ENCODE measurements at regions not wholly inside any gene's neighbourhood (a gene's known extent, or its start where the extent isn't known, plus 50 kb on each side); places are given as distances from the start of the nearest gene placed in this dataset.

DNA sequence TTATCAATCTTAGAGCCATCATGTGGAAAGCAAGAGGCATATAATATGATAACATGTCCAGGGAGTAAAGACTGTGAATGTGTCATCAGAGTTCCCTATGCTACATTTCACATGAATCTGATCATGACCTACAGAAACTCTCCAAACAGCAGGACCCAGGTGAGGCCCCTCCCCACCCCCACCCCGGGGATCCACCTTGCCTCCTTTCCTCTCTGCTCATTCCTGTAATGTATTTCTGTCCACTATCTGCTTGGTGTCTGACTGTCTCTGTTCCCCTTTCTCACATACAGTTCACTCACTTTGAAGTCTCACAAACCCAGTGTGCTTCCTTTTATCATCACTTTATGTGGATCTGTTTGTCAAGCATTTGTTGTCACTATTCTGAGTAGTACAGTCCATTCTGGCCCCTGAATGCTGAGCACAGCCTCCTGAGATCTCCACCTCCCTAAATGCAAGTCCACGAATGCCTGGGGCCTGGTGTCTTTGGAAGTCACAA, 76.4 kb upstream of the SMARCA2 start:
- Histone ChIP-seq H3K9me2 (no peaks in the 10 kb centered on the region), H3K27ac (ENCODE audit: low read depth in 2 of 2, low read length in 1 of 2) (no peak overlapping the region), H3F3A (replicated peaks; ENCODE audit: insufficient read depth) (no peaks in the 10 kb centered on the region), H3K4me1 (ENCODE audit: control insufficient read depth in 1 of 2, insufficient read depth in 2 of 2, low read depth in 1 of 2, low read length in 1 of 2) (no peaks in the 10 kb centered on the region), H4K20me1 (ENCODE audit: insufficient read depth) (no peaks in the 10 kb centered on the region), H3K36me3 (replicated peaks in 1 of 2; ENCODE audit: control insufficient read depth in 1 of 2, insufficient read depth in 2 of 2, low read length in 1 of 2) (no peaks in the 10 kb centered on the region), H3K9me3 (no peaks in the 10 kb centered on the region), H3K27me3 (ENCODE audit: insufficient read depth) (no peaks in the 10 kb centered on the region), H3K4me2 (no peak overlapping the region), H3K9ac (no peak overlapping the region), H3K79me2 (ENCODE audit: insufficient read depth) (no peaks in the 10 kb centered on the region), H2AFZ (ENCODE audit: low read depth) (no peak overlapping the region), H3K4me3 (ENCODE audit: low read depth in 2 of 2, low read length in 1 of 2) (no peak overlapping the region)
- WGBS (ENCODE audit: low lambda C conversion rate): 10% methylated on average over 2 of the region's 2 CpGs
- ChIA-PET POLR2A (no interaction called here), CTCF (interaction anchor here (1.1 to 1.2 kb wide), 2 partner anchors 227 to 1794 kb away, joined by 3 to 4 read pairs; no protein-coding TSS in a partner anchor)
- TF ChIP-seq, protein P1, sequence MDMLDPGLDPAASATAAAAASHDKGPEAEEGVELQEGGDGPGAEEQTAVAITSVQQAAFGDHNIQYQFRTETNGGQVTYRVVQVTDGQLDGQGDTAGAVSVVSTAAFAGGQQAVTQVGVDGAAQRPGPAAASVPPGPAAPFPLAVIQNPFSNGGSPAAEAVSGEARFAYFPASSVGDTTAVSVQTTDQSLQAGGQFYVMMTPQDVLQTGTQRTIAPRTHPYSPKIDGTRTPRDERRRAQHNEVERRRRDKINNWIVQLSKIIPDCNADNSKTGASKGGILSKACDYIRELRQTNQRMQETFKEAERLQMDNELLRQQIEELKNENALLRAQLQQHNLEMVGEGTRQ (IDR thresholded peaks at IDR 0.05; ENCODE audit: borderline replicate concordance, low read depth, low read length): no peak
- TF ChIP-seq, protein P2, sequence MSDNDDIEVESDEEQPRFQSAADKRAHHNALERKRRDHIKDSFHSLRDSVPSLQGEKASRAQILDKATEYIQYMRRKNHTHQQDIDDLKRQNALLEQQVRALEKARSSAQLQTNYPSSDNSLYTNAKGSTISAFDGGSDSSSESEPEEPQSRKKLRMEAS (IDR thresholded peaks at IDR 0.05; ENCODE audit: low read depth): no peak
- TF ChIP-seq EZH2phosphoT487 (IDR thresholded peaks at IDR 0.05; ENCODE audit: borderline replicate concordance, low read depth) (no peak), YY1 (IDR thresholded peaks at IDR 0.05; ENCODE audit: low read depth) (no peak), EP300 (IDR thresholded peaks at IDR 0.05; ENCODE audit: borderline replicate concordance in 1 of 2, low read depth in 1 of 2, low read length in 1 of 2) (no peak)
- TF ChIP-seq, protein P3, sequence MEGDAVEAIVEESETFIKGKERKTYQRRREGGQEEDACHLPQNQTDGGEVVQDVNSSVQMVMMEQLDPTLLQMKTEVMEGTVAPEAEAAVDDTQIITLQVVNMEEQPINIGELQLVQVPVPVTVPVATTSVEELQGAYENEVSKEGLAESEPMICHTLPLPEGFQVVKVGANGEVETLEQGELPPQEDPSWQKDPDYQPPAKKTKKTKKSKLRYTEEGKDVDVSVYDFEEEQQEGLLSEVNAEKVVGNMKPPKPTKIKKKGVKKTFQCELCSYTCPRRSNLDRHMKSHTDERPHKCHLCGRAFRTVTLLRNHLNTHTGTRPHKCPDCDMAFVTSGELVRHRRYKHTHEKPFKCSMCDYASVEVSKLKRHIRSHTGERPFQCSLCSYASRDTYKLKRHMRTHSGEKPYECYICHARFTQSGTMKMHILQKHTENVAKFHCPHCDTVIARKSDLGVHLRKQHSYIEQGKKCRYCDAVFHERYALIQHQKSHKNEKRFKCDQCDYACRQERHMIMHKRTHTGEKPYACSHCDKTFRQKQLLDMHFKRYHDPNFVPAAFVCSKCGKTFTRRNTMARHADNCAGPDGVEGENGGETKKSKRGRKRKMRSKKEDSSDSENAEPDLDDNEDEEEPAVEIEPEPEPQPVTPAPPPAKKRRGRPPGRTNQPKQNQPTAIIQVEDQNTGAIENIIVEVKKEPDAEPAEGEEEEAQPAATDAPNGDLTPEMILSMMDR (IDR thresholded peaks at IDR 0.05): no peak
- DNase-seq: no peak

DNA sequence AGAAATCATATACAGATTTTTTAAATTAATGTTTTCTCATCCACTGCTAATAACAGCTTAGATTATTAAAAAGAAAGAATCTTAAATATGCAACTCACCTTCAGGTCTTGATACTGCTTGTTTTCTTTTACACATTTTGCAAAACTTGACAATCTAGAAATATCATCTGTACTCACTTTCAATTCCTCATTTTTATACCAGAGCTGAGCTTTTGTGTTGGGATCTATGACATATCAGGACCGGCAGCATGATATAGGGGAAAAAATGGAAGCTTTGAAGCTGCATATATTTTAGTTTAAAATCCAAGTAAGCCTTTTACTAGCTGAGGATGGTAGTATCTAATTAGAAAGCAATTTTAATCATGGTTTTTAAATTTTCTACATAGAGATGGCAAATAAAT, 75.7 kb upstream of the SMARCA2 start:
- Histone ChIP-seq H3K4me1 (ENCODE audit: control insufficient read depth in 1 of 2, insufficient read depth in 2 of 2, low read depth in 1 of 2, low read length in 1 of 2) (no peaks in the 10 kb centered on the region), H3K9ac (no peak overlapping the region), H3K79me2 (ENCODE audit: insufficient read depth) (no peaks in the 10 kb centered on the region), H3K27me3 (ENCODE audit: insufficient read depth) (no peaks in the 10 kb centered on the region), H3K9me3 (no peaks in the 10 kb centered on the region), H3K36me3 (replicated peaks in 1 of 2; ENCODE audit: control insufficient read depth in 1 of 2, insufficient read depth in 2 of 2, low read length in 1 of 2) (no peaks in the 10 kb centered on the region), H4K20me1 (ENCODE audit: insufficient read depth) (no peaks in the 10 kb centered on the region), H3F3A (replicated peaks; ENCODE audit: insufficient read depth) (no peaks in the 10 kb centered on the region), H3K27ac (ENCODE audit: low read depth in 2 of 2, low read length in 1 of 2) (no peak overlapping the region), H3K4me2 (no peak overlapping the region), H3K4me3 (ENCODE audit: low read depth in 2 of 2, low read length in 1 of 2) (no peak overlapping the region), H3K9me2 (no peaks in the 10 kb centered on the region), H2AFZ (ENCODE audit: low read depth) (no peak overlapping the region)
- no peak for DNase-seq
- WGBS (ENCODE audit: low lambda C conversion rate): 50% methylated on average over 1 of the region's 1 CpG
- POLR2A ChIA-PET: no interaction called here
- CTCF ChIA-PET: interaction anchor here (0.8 to 1.2 kb wide), 6 partner anchors 9 to 228 kb away, joined by 3 to 10 read pairs (median 4); no protein-coding TSS in a partner anchor
- TF ChIP-seq, protein P4, sequence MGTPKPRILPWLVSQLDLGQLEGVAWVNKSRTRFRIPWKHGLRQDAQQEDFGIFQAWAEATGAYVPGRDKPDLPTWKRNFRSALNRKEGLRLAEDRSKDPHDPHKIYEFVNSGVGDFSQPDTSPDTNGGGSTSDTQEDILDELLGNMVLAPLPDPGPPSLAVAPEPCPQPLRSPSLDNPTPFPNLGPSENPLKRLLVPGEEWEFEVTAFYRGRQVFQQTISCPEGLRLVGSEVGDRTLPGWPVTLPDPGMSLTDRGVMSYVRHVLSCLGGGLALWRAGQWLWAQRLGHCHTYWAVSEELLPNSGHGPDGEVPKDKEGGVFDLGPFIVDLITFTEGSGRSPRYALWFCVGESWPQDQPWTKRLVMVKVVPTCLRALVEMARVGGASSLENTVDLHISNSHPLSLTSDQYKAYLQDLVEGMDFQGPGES (IDR thresholded peaks at IDR 0.05; ENCODE audit: low read depth, low read length): no peak
- TF ChIP-seq MXI1 (IDR thresholded peaks at IDR 0.05; ENCODE audit: low read depth, low read length): no peak
- TF ChIP-seq, protein P3 (IDR thresholded peaks at IDR 0.05): no peak
- no peak for TF ChIP-seq EZH2phosphoT487 (IDR thresholded peaks at IDR 0.05; ENCODE audit: borderline replicate concordance, low read depth)
- no peak for TF ChIP-seq FOXJ3 (CRISPR knock-in tag; IDR thresholded peaks at IDR 0.05)
- TF ChIP-seq, protein P5, sequence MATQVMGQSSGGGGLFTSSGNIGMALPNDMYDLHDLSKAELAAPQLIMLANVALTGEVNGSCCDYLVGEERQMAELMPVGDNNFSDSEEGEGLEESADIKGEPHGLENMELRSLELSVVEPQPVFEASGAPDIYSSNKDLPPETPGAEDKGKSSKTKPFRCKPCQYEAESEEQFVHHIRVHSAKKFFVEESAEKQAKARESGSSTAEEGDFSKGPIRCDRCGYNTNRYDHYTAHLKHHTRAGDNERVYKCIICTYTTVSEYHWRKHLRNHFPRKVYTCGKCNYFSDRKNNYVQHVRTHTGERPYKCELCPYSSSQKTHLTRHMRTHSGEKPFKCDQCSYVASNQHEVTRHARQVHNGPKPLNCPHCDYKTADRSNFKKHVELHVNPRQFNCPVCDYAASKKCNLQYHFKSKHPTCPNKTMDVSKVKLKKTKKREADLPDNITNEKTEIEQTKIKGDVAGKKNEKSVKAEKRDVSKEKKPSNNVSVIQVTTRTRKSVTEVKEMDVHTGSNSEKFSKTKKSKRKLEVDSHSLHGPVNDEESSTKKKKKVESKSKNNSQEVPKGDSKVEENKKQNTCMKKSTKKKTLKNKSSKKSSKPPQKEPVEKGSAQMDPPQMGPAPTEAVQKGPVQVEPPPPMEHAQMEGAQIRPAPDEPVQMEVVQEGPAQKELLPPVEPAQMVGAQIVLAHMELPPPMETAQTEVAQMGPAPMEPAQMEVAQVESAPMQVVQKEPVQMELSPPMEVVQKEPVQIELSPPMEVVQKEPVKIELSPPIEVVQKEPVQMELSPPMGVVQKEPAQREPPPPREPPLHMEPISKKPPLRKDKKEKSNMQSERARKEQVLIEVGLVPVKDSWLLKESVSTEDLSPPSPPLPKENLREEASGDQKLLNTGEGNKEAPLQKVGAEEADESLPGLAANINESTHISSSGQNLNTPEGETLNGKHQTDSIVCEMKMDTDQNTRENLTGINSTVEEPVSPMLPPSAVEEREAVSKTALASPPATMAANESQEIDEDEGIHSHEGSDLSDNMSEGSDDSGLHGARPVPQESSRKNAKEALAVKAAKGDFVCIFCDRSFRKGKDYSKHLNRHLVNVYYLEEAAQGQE (IDR thresholded peaks at IDR 0.05; ENCODE audit: low read depth, low read length): no peak
- no peak for TF ChIP-seq GABPA (IDR thresholded peaks at IDR 0.05; ENCODE audit: low read depth)
- TF ChIP-seq, protein P2 (IDR thresholded peaks at IDR 0.05; ENCODE audit: low read depth): no peak
- TF ChIP-seq, protein P1 (IDR thresholded peaks at IDR 0.05; ENCODE audit: borderline replicate concordance, low read depth, low read length): no peak
- no peak for TF ChIP-seq CHD2 (IDR thresholded peaks at IDR 0.05; ENCODE audit: low read length, partially characterized antibody)
- TF ChIP-seq FOXM1 (IDR thresholded peaks at IDR 0.05; ENCODE audit: low read depth): no peak
